ENCODE measurements at regions not wholly inside any gene's neighbourhood (a gene's known extent, or its start where the extent isn't known, plus 50 kb on each side); places are given as distances from the start of the nearest gene placed in this dataset.

GRCh38 chr11:111006227-111006626 is 239.3 kb upstream of the POU2AF2 start:
- H3K27ac Mint-ChIP-seq = no peak overlapping the region
- H3K9me3 Mint-ChIP-seq = no peaks in the 10 kb centered on the region
- intact Hi-C loops (cut with micrococcal nuclease) = no loop called here
- ChIA-PET POLR2A (no interaction called here), CTCF (no interaction called here)
- peaks cover 4% of the 10 kb centered on the region for H3K27me3 Mint-ChIP-seq
- H3K4me1 Mint-ChIP-seq (ENCODE audit: low read depth) = no peaks in the 10 kb centered on the region
- TF ChIP-seq, protein P1, sequence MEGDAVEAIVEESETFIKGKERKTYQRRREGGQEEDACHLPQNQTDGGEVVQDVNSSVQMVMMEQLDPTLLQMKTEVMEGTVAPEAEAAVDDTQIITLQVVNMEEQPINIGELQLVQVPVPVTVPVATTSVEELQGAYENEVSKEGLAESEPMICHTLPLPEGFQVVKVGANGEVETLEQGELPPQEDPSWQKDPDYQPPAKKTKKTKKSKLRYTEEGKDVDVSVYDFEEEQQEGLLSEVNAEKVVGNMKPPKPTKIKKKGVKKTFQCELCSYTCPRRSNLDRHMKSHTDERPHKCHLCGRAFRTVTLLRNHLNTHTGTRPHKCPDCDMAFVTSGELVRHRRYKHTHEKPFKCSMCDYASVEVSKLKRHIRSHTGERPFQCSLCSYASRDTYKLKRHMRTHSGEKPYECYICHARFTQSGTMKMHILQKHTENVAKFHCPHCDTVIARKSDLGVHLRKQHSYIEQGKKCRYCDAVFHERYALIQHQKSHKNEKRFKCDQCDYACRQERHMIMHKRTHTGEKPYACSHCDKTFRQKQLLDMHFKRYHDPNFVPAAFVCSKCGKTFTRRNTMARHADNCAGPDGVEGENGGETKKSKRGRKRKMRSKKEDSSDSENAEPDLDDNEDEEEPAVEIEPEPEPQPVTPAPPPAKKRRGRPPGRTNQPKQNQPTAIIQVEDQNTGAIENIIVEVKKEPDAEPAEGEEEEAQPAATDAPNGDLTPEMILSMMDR (IDR thresholded peaks at IDR 0.05) = no peak
- DNase-seq = no peak
- no peak for ATAC-seq
- H3K36me3 Mint-ChIP-seq (ENCODE audit: low read depth) = no peaks in the 10 kb centered on the region
- no peak overlapping the region for H3K4me3 Mint-ChIP-seq

DNA sequence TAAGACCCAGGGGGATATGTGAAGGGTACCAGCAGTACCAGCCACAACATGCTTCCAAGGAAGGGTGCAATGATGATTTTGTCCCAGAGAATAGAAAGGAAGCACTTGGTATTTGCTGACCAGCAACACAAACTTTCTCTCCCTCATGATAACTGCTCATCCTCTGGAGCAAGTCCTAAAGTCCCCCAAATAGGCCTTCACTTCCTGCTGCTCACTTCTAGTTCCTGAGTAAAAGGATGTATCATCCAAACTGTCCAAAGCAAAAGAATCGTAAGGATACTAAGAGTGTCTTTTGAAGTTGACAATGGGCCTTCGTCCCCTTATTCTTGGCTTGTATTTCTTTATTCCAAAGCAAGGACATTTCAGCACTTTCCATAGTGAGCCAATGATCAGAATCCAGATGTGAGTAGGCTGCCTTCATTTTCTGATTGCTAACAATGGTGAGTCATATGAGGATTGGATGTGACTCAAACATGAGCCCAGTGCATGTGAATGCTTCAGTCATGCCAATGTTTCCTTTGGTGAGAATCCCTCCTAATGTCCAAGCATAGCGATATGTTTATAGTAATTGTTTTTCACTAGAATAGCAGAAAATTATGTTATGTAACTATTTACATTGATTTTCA is 243.4 kb upstream of the POU2AF2 start:
- ChIA-PET POLR2A (no interaction called here), CTCF (no interaction called here)
- no peak for ATAC-seq
- TF ChIP-seq, protein P1 (IDR thresholded peaks at IDR 0.05) = no peak
- no peaks in the 10 kb centered on the region for H3K4me1 Mint-ChIP-seq (ENCODE audit: low read depth)
- intact Hi-C loops (cut with micrococcal nuclease) = no loop called here
- H3K4me3 Mint-ChIP-seq = no peak overlapping the region
- no peak for DNase-seq
- H3K27me3 Mint-ChIP-seq = no peaks in the 10 kb centered on the region
- H3K9me3 Mint-ChIP-seq = no peaks in the 10 kb centered on the region
- no peaks in the 10 kb centered on the region for H3K36me3 Mint-ChIP-seq (ENCODE audit: low read depth)
- H3K27ac Mint-ChIP-seq = no peak overlapping the region

DNA sequence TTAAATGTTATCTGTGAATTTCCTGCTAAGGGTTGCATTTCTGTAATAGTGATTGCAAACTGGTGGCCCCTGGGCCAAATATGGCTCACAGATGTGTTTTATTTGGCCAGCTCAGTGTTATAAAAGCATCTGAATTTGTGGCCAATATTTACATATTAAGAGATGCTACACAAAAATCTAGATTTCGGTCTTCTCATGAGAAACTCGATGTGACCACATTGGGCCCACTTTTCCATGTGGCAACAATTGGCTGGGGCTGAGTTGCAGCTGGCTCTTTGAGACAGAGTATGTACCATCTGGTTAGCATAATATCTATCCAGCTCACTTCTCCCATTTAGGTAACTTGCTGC is 244.5 kb upstream of the POU2AF2 start:
- no peak for ATAC-seq
- CTCF ChIA-PET = no interaction called here
- H3K27ac Mint-ChIP-seq = no peak overlapping the region
- H3K4me1 Mint-ChIP-seq (ENCODE audit: low read depth) = no peaks in the 10 kb centered on the region
- H3K27me3 Mint-ChIP-seq = no peaks in the 10 kb centered on the region
- H3K36me3 Mint-ChIP-seq (ENCODE audit: low read depth) = no peaks in the 10 kb centered on the region
- intact Hi-C loops (cut with micrococcal nuclease) = no loop called here
- no peak for DNase-seq
- H3K4me3 Mint-ChIP-seq = no peak overlapping the region
- TF ChIP-seq, protein P1 (IDR thresholded peaks at IDR 0.05) = no peak
- POLR2A ChIA-PET = no interaction called here
- no peaks in the 10 kb centered on the region for H3K9me3 Mint-ChIP-seq

- Mint-ChIP-seq H3K27me3 (no peaks in the 10 kb centered on the region), H3K4me1 (ENCODE audit: low read depth) (no peaks in the 10 kb centered on the region), H3K27ac (no peak overlapping the region), H3K9me3 (no peaks in the 10 kb centered on the region), H3K4me3 (no peak overlapping the region), H3K36me3 (ENCODE audit: low read depth) (no peaks in the 10 kb centered on the region)
- intact Hi-C loops (cut with micrococcal nuclease) = no loop called here
- TF ChIP-seq, protein P1 (IDR thresholded peaks at IDR 0.05) = no peak
- POLR2A ChIA-PET = interaction anchor here (0.8 kb wide), 1 partner anchor 10 kb away, joined by 3 read pairs; no protein-coding TSS in a partner anchor
- CTCF ChIA-PET = no interaction called here
- DNase-seq (no peak), ATAC-seq (no peak)
Observed at GRCh38 chr11:111000400-111001080, 245.0 kb upstream of the POU2AF2 start.

- DNase-seq (no peak), ATAC-seq (no peak)
- Mint-ChIP-seq H3K27ac (no peak overlapping the region), H3K9me3 (no peaks in the 10 kb centered on the region), H3K27me3 (no peaks in the 10 kb centered on the region), H3K36me3 (ENCODE audit: low read depth) (no peaks in the 10 kb centered on the region), H3K4me1 (ENCODE audit: low read depth) (no peaks in the 10 kb centered on the region), H3K4me3 (no peak overlapping the region)
- TF ChIP-seq, protein P1 (IDR thresholded peaks at IDR 0.05) = no peak
- ChIA-PET CTCF (no interaction called here), POLR2A (no interaction called here)
- intact Hi-C loops (cut with micrococcal nuclease) = no loop called here
Observed at GRCh38 chr11:110992481-110992880, 253.0 kb upstream of the POU2AF2 start.

Measured in activated CD8-positive, alpha-beta T cell treated with anti-CD3 and anti-CD28 coated beads for 36 hours (primary cell).